H9 (cell line): ENCODE measurements at regions not wholly inside any gene's neighbourhood (a gene's known extent, or its start where the extent isn't known, plus 50 kb on each side); places are given as distances from the start of the nearest gene placed in this dataset.

Source experiments
- DNase-seq: peaks from one replicate; pipeline ENCODE4 v3.0.0-alpha.2; 2017
- H2AFZ ChIP-seq: one replicate; pipeline ENCODE4 v1.6.1; 2013; ENCODE audit warnings: mild to moderate bottlenecking, low read length, control low read depth, moderate library complexity
- H2AK5ac ChIP-seq: 2 replicates; pipeline ENCODE4 v1.6.1; 2013; ENCODE audit warnings: low read length, control low read depth, mixed read lengths; ENCODE audit not compliant: insufficient read length
- H2BK120ac ChIP-seq: one replicate; pipeline ENCODE4 v1.6.1; 2013; ENCODE audit warnings: low read depth, mild to moderate bottlenecking, low read length, control low read depth, inconsistent platforms; ENCODE audit not compliant: poor library complexity, severe bottlenecking
- H2BK12ac ChIP-seq: 2 replicates; pipeline ENCODE4 v1.6.1; 2013; ENCODE audit warnings: low read length, control low read depth, mixed read lengths, low read depth; ENCODE audit not compliant: insufficient read length
- H2BK15ac ChIP-seq: 2 replicates; pipeline ENCODE4 v1.6.1; 2013; ENCODE audit warnings: low read depth, low read length, control low read depth
- H2BK20ac ChIP-seq: one replicate; pipeline ENCODE4 v1.6.1; 2013; ENCODE audit warnings: low read depth, mild to moderate bottlenecking, low read length, control low read depth, inconsistent platforms; ENCODE audit not compliant: poor library complexity, severe bottlenecking
- H2BK5ac ChIP-seq: 2 replicates; pipeline ENCODE4 v1.6.1; 2013; ENCODE audit warnings: low read length, control low read depth, mixed read lengths; ENCODE audit not compliant: insufficient read length
- H3K14ac ChIP-seq: 2 replicates; pipeline ENCODE4 v1.6.1; 2013; ENCODE audit warnings: low read length, control low read depth; ENCODE audit not compliant: insufficient read depth
- H3K18ac ChIP-seq: 2 replicates; pipeline ENCODE4 v1.6.1; 2013; ENCODE audit warnings: low read depth, mild to moderate bottlenecking, mixed read lengths, low read length, control low read depth; ENCODE audit not compliant: insufficient read length
- H3K23ac ChIP-seq: 2 replicates; pipeline ENCODE4 v1.6.1; 2013; ENCODE audit warnings: low read length, control low read depth, mixed read lengths, low read depth; ENCODE audit not compliant: insufficient read length
- H3K23me2 ChIP-seq: 2 replicates; pipeline ENCODE4 v1.6.1; 2013; ENCODE audit warnings: low read depth, mild to moderate bottlenecking, mixed read lengths, low read length, control low read depth; ENCODE audit not compliant: insufficient read length, poor library complexity, severe bottlenecking
- H3K27ac ChIP-seq: 2 replicates; pipeline ENCODE4 v1.5.1; 2013; ENCODE audit warnings: low read length, control low read depth, mixed read lengths, low read depth; ENCODE audit not compliant: insufficient read length
- H3K27me3 ChIP-seq: 2 replicates; pipeline ENCODE4 v1.6.1; 2013; ENCODE audit warnings: low read length, control low read depth, inconsistent platforms; ENCODE audit not compliant: insufficient read depth
- H3K4ac ChIP-seq: 2 replicates; pipeline ENCODE4 v1.6.1; 2013; ENCODE audit warnings: low read depth, mild to moderate bottlenecking, control low read depth, inconsistent platforms, low read length, moderate library complexity
- H3K4me1 ChIP-seq: 2 replicates; pipeline ENCODE4 v1.6.1; 2013; ENCODE audit warnings: low read length, control low read depth, inconsistent platforms; ENCODE audit not compliant: insufficient read depth
- H3K4me2 ChIP-seq: 2 replicates; pipeline ENCODE4 v1.6.1; 2013; ENCODE audit warnings: low read length, control low read depth, mixed read lengths; ENCODE audit not compliant: insufficient read length, insufficient read depth
- H3K56ac ChIP-seq: 2 replicates; pipeline ENCODE4 v1.6.1; 2013; ENCODE audit warnings: low read depth, mild to moderate bottlenecking, mixed read lengths, low read length, control low read depth; ENCODE audit not compliant: insufficient read length
- H3K79me1 ChIP-seq: 2 replicates; pipeline ENCODE4 v1.6.1; 2013; ENCODE audit warnings: low read depth, mild to moderate bottlenecking, moderate library complexity, low read length, control low read depth, inconsistent platforms; ENCODE audit not compliant: insufficient read depth, poor library complexity, severe bottlenecking
- H3K79me2 ChIP-seq: 2 replicates; pipeline ENCODE4 v1.6.1; 2013; ENCODE audit warnings: low read length, control low read depth, inconsistent platforms; ENCODE audit not compliant: insufficient read depth
- H3K9ac ChIP-seq: 2 replicates; pipeline ENCODE4 v1.6.1; 2013; ENCODE audit warnings: low read length, control low read depth, mixed read lengths; ENCODE audit not compliant: insufficient read length; ENCODE audit errors: extremely low read depth
- H3K9me3 ChIP-seq: one replicate; pipeline ENCODE4 v1.6.1; 2013; ENCODE audit warnings: low read depth, low read length, inconsistent platforms; ENCODE audit not compliant: control insufficient read depth
- H3T11ph ChIP-seq: one replicate; pipeline ENCODE4 v1.6.1; 2013; ENCODE audit warnings: mild to moderate bottlenecking, low read length, control low read depth, inconsistent platforms
- H4K20me1 ChIP-seq: one replicate; pipeline ENCODE4 v1.6.1; 2013; ENCODE audit not compliant: control insufficient read depth, insufficient read length, insufficient read depth
- H4K5ac ChIP-seq: 2 replicates; pipeline ENCODE4 v1.6.1; 2013; ENCODE audit warnings: low read depth, mild to moderate bottlenecking, mixed read lengths, low read length, control low read depth; ENCODE audit not compliant: insufficient read length
- H4K8ac ChIP-seq: replicated peaks from 2 replicates; pipeline ENCODE4 v1.6.1; 2013; ENCODE audit warnings: low read length, control low read depth, mixed read lengths, low read depth; ENCODE audit not compliant: insufficient read length
- H4K91ac ChIP-seq: 2 replicates; pipeline ENCODE4 v1.6.1; 2013; ENCODE audit warnings: low read depth, mild to moderate bottlenecking, moderate library complexity, mixed read lengths, low read length, control low read depth; ENCODE audit not compliant: insufficient read length
- H3K27ac Mint-ChIP-seq, 3 experiments: 2 replicates in 2 of 3; 3 replicates in 1 of 3; pipeline ENCODE4 v1.8.0; 2020 to 2021; ENCODE audit warnings: mixed read lengths in 3 of 3, mild to moderate bottlenecking in 1 of 3, moderate library complexity in 1 of 3
- H3K27me3 Mint-ChIP-seq: 2 replicates; pipeline ENCODE4 v1.8.0; 2021; ENCODE audit warnings: low read depth, mild to moderate bottlenecking, moderate library complexity, mixed read lengths
- H3K36me3 Mint-ChIP-seq, 3 experiments: 2 replicates in 2 of 3; 3 replicates in 1 of 3; pipeline ENCODE4 v1.8.0; 2020 to 2021; ENCODE audit warnings: low read depth in 3 of 3, mixed read lengths in 3 of 3; ENCODE audit not compliant: insufficient read depth in 1 of 3
- H3K4me1 Mint-ChIP-seq, 2 experiments: 2 replicates each; pipeline ENCODE4 v1.8.0; 2020; ENCODE audit warnings: mixed read lengths in 2 of 2
- H3K4me3 Mint-ChIP-seq, 2 experiments: 2 replicates in 1 of 2; 3 replicates in 1 of 2; pipeline ENCODE4 v1.8.0; 2020 to 2021; ENCODE audit warnings: mild to moderate bottlenecking in 2 of 2, mixed read lengths in 2 of 2, moderate library complexity in 1 of 2
- H3K9me3 Mint-ChIP-seq, 2 experiments: 2 replicates in 1 of 2; 3 replicates in 1 of 2; pipeline ENCODE4 v1.8.0; 2020; ENCODE audit warnings: mild to moderate bottlenecking in 2 of 2, mixed read lengths in 2 of 2, moderate library complexity in 1 of 2
- CTCF ChIP-seq: fragments of 200-600 bp; sonication (generic); conservative IDR thresholded peaks from 3 replicates; pipeline ENCODE4 v1.8.0; 2021; ENCODE audit warnings: antibody characterized with exemption, mild to moderate bottlenecking
- WGBS: extraction: QIAGEN DNeasy Blood & Tissue Kit; methylation state at CpG from one replicate; pipeline ENCODE4 v1.1.7; 2013; ENCODE audit warnings: missing lambda C conversion rate, low lambda C conversion rate, mixed read lengths; ENCODE audit not compliant: insufficient read length; ENCODE audit errors: extremely low coverage; 5-methylcytosine and 5-hydroxymethylcytosine counted together

- Histone ChIP-seq H3K9me3 (no peaks in the 10 kb centered on the region), H3K56ac (no peak overlapping the region), H3K79me1 (no peaks in the 10 kb centered on the region), H3K14ac (no peak overlapping the region), H2BK5ac (no peak overlapping the region), H3K23me2 (no peaks in the 10 kb centered on the region), H4K8ac (no peak overlapping the region), H4K5ac (no peak overlapping the region), H2BK120ac (no peak overlapping the region), H3K4me1 (no peaks in the 10 kb centered on the region), H2AK5ac (no peak overlapping the region), H3K9ac (no peak overlapping the region), H2BK15ac (no peak overlapping the region), H2AFZ (no peak overlapping the region), H3K79me2 (no peaks in the 10 kb centered on the region), H4K20me1 (no peaks in the 10 kb centered on the region), H3K27ac (no peak overlapping the region), H3K4me2 (no peak overlapping the region), H2BK12ac (no peak overlapping the region), H3K18ac (no peak overlapping the region), H3K4ac (no peak overlapping the region), H3T11ph (no peak overlapping the region), H3K23ac (no peak overlapping the region), H4K91ac (no peak overlapping the region), H2BK20ac (no peak overlapping the region), H3K27me3 (no peaks in the 10 kb centered on the region)
- WGBS = no CpG with 5 or more reads among the region's 2 CpGs
- no peak for DNase-seq
- peaks cover 6 to 20% (median 8%) of the 10 kb centered on the region in 3 experiments; a peak in 6 of 7 replicates for H3K36me3 Mint-ChIP-seq
- H3K4me1 Mint-ChIP-seq = no peaks in the 10 kb centered on the region; a peak in 1 of 4 replicates
- no peak overlapping the region for H3K27ac Mint-ChIP-seq
- peaks cover 14 to 23% of the 10 kb centered on the region in 2 experiments for H3K9me3 Mint-ChIP-seq
- no peak for TF ChIP-seq CTCF
- no peak overlapping the region for H3K4me3 Mint-ChIP-seq
- no peaks in the 10 kb centered on the region for H3K27me3 Mint-ChIP-seq
Observed at GRCh38 chr1:221334062-221334461, 407.8 kb downstream of the DUSP10 start.
